NB4 (cell line): ENCODE measurements at regions not wholly inside any gene's neighbourhood (a gene's known extent, or its start where the extent isn't known, plus 50 kb on each side); places are given as distances from the start of the nearest gene placed in this dataset.

Source experiments
- DNase-seq: peaks from one replicate; pipeline ENCODE4 v3.0.0; 2010; ENCODE audit warnings: low read depth
- H3K4me3 ChIP-seq: one replicate; pipeline ENCODE4 v1.5.1; 2011; ENCODE audit warnings: mild to moderate bottlenecking, low read depth, low read length, moderate library complexity
- CTCF ChIP-seq: IDR thresholded peaks from one replicate; pipeline ENCODE4 v1.5.1; 2012; ENCODE audit warnings: low read depth, low read length
- MAX ChIP-seq: IDR thresholded peaks from 2 replicates; pipeline ENCODE4 v1.6.1; 2011; ENCODE audit warnings: low read depth, low read length
- MYC ChIP-seq: IDR thresholded peaks from 2 replicates; pipeline ENCODE4 v1.6.1; 2011; ENCODE audit warnings: low read depth, low read length
- POLR2A ChIP-seq: IDR thresholded peaks from 2 replicates; pipeline ENCODE4 v1.6.1; 2011; ENCODE audit warnings: mild to moderate bottlenecking; ENCODE audit not compliant: insufficient read length; ENCODE audit errors: extremely low read depth

DNA sequence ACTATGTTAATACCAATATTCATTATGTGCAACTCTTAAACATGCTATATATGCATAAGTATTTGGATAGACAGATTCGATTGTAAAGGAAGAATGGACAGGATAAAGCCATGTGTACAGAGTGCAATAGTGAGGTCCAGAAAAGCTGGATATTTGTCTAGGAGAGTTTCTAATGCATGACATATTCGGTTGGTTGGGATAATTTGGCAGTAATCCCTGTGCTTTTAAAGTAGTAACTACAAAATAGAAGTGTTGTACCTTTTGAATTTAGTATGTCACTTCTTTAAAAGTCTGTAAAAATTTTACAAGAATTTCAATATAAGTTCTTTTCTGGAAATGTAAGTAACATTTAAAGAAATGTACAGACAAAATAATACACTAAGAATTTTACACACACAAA is 774.5 kb downstream of the USP25 start:
- H3K4me3 ChIP-seq: no peak overlapping the region
- TF ChIP-seq POLR2A (no peak), MAX (no peak), MYC (no peak), CTCF (no peak)
- no peak for DNase-seq

DNA sequence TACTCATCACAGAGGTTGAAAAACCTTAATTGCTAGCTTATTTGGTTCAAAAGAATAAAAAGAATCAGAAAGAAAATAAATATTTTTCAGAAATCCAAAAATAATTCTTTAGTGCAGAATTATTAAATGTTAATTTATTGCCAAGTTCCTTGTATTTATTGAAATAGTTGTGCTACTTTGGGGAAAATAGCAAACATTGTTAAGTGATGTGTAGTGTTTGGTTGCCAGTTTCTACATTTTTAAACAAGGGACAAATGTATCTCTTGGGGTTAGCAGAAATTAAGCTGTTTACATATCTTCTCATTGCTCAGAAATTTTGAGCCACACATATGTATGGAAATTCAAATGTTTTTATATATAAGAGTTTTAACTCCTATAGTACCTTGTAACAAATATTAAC is 775.0 kb downstream of the USP25 start:
- no peak for DNase-seq
- no peak for TF ChIP-seq MYC
- no peak for TF ChIP-seq MAX
- TF ChIP-seq CTCF: no peak
- no peak for TF ChIP-seq POLR2A
- no peak overlapping the region for H3K4me3 ChIP-seq

GRCh38 chr21:16509476-16509875 is 779.7 kb downstream of the USP25 start:
- DNase-seq: no peak
- TF ChIP-seq MAX (no peak), MYC (no peak), CTCF (no peak), POLR2A (no peak)
- no peak overlapping the region for H3K4me3 ChIP-seq

DNA sequence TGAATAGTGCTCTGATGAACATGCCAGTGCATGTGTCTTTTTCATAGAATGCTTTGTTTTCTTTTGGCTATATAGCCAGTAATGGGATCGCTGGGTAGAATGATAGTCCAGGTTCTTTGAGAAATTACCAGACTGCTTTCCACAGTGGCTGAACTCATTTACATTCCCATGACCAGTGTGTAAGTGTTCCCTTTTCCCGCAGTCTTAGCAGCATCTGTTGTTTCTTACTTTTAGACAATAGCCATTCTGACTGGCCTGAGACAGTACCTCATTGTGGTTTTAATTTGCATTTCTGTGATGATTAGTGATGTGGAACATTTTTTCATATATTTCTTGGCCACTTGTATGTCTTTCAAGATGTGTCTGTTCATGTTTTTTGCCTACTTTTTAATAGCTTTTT is 784.5 kb downstream of the USP25 start:
- TF ChIP-seq POLR2A: no peak
- TF ChIP-seq MYC: no peak
- TF ChIP-seq CTCF: no peak
- TF ChIP-seq MAX: no peak
- DNase-seq: no peak
- H3K4me3 ChIP-seq: no peak overlapping the region

DNA sequence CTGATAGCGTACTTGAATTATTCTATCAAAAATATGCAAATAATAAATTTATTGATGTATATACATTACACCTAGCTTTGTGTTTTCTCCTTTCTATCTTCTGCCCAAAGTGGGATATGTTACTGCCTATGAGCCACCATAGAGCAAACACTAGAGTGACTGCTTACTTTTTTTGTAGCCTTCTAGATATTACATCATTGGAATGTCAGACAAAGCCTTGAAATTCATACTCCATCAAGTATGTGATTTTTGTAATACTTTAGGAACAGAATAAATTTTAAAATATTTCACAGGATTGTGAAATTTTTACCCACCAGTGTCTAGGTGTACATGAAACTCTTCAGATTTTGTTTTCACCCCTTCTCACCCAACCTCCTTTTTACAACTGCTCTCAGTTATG is 787.6 kb downstream of the USP25 start:
- no peak for TF ChIP-seq CTCF
- no peak for TF ChIP-seq MYC
- no peak for TF ChIP-seq POLR2A
- no peak for TF ChIP-seq MAX
- no peak for DNase-seq
- H3K4me3 ChIP-seq: no peak overlapping the region

- no peak overlapping the region for H3K4me3 ChIP-seq
- TF ChIP-seq MYC: no peak
- no peak for DNase-seq
Observed at GRCh38 chr21:16519036-16519435, 789.3 kb downstream of the USP25 start.
